ENCODE measurements at regions not wholly inside any gene's neighbourhood (a gene's known extent, or its start where the extent isn't known, plus 50 kb on each side); places are given as distances from the start of the nearest gene placed in this dataset.

DNA sequence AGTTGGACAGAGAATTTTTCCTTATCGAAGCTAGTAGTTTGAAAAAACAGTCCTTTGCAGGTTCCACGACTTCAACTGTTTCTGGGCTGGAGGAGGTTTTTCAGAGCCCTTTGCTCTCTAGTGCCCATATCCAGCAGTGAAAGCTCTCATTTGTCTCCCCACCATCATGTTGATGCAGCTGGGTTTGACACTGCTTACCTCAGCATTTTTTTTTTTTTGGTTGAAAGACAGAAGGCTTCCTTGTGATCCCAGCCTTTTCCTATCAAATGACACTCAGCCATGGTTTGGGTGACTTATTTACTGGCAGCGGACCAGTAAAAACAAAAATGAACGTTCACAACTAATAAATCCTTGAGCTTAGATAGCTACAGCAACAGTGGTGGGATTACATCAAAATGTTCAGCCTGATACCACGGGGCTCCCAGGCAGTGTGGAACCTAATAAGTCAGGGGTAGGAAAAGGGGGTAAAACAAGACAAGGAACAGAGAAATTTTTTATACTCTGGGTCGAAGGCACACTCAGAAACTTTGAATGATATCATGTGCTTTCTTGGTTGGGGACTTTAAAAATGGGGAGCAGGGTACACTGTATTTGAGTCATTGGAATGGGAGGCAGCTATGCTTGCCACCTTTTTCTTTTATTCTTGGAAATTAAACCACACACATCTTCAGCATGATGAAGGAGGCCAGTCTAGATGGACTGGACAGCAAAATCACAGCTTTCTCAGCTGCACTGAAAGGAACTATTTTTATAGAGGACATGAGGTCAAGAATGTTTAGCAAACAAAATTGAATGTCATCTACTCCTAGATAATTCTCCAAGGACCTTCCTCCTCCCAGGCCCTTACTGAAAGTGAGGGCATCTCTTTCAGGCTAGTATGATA is 308.9 kb upstream of the MPDZ start:
- H3K4me3 ChIP-seq (ENCODE audit: low read length), result no peak overlapping the region
- DNase-seq (ENCODE audit: low read depth), result no peak
- TF ChIP-seq, protein P1, sequence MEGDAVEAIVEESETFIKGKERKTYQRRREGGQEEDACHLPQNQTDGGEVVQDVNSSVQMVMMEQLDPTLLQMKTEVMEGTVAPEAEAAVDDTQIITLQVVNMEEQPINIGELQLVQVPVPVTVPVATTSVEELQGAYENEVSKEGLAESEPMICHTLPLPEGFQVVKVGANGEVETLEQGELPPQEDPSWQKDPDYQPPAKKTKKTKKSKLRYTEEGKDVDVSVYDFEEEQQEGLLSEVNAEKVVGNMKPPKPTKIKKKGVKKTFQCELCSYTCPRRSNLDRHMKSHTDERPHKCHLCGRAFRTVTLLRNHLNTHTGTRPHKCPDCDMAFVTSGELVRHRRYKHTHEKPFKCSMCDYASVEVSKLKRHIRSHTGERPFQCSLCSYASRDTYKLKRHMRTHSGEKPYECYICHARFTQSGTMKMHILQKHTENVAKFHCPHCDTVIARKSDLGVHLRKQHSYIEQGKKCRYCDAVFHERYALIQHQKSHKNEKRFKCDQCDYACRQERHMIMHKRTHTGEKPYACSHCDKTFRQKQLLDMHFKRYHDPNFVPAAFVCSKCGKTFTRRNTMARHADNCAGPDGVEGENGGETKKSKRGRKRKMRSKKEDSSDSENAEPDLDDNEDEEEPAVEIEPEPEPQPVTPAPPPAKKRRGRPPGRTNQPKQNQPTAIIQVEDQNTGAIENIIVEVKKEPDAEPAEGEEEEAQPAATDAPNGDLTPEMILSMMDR (IDR thresholded peaks at IDR 0.05; ENCODE audit: insufficient read depth, low read depth, low read length, missing control alignments), result no peak

DNA sequence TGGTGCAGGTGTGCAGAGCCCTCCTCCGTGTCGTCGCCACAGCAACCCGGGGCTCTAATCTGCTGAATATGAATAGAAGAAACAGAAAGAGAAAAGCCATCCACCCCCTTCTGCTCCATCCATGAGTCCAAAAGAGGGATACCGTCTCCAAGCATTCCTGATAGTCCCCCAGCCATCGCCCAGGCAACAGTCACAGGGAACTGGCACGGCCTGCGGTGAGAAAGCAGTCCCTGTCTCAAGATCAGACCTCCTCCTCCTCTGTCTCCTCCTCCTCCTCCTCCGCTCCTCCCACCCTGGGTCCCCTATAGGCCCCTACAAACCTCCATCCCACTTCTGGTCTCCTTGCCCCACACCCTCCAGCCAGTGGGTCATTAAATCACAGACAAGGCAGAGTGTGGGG is 308.1 kb upstream of the MPDZ start:
- TF ChIP-seq, protein P1 (IDR thresholded peaks at IDR 0.05; ENCODE audit: insufficient read depth, low read depth, low read length, missing control alignments), result no peak
- DNase-seq (ENCODE audit: low read depth), result no peak
- no peak overlapping the region for H3K4me3 ChIP-seq (ENCODE audit: low read length)

DNA sequence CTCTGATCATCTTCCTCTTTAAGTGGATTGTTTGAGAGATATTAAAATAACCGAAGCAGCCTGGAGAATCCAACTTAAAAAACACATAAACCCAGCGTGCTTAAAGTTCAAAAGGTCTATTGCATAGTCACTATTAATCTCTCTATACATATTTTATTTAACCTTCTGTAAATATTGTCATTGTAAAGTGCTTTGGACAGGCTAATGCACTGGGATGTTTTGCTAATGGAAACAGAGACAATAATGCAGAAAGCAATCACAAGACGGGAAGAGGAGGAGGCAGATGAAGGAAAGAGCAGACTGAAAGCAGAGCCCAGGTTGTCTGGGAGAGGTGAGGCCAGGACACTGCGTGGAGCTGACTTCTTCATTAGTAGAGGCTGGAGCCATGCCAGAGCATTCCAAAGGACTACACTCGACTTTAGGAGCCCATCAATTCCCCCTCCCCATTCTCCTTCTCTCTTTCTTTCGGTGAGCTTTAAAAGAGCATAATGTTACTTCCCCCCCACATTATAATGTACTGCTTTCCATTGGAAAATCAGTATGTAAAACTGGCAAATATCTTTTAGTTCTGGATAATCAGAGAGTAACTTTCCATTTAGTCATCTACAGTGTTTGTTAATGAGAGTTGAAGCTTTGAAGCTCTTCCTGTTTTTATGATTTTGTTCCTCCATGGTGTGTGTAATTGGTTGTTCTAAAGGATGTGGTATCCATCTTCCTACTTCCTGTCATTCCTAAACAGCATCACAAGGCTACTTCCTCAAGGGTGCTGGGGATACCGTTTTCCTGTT is 307.3 kb upstream of the MPDZ start:
- TF ChIP-seq, protein P1 (IDR thresholded peaks at IDR 0.05; ENCODE audit: insufficient read depth, low read depth, low read length, missing control alignments), result no peak
- no peak overlapping the region for H3K4me3 ChIP-seq (ENCODE audit: low read length)
- no peak for DNase-seq (ENCODE audit: low read depth)

DNA sequence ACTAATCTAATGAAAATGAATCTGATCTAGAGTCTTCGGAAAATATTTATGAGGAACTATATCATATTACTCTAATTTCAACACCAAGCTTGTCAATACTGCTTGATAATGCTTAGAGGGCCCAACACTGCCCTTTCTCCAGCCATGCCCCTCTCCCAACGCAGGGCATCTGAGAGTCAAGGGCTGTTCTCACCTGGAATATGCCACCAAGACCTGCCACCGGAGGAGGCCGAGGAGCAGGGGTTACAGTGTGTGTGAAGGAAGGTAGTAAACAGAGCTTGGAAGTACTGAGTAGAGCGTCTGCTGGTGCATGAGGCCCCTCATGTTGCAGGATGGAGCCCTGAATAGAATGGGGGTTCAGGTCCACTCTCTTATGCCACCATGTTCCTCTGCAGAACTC is 301.3 kb upstream of the MPDZ start:
- TF ChIP-seq, protein P1 (IDR thresholded peaks at IDR 0.05; ENCODE audit: insufficient read depth, low read depth, low read length, missing control alignments), result no peak

DNA sequence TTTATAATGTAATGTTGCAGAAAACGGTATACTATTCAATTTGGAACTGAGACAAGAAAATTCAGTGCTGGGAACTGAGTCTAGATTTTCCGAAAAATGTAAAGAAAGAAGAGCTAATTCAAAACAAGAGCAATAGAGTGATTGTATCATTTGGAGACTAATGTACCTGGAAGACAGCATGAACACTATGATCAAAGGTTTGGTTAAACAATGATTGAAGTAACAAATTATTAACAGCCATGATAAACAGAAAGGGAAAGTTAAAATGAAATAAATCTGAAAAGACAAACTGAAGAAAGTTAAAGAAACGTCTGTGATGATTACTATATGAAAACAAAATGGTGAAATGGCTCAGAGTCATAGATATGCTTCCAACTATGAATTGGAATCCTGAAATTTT is 300.6 kb upstream of the MPDZ start:
- no peak overlapping the region for H3K4me3 ChIP-seq (ENCODE audit: low read length)
- DNase-seq (ENCODE audit: low read depth), result no peak
- TF ChIP-seq, protein P1 (IDR thresholded peaks at IDR 0.05; ENCODE audit: insufficient read depth, low read depth, low read length, missing control alignments), result no peak

More for the DNA sequence above, 301.3 kb upstream of the MPDZ start:
- DNase-seq (ENCODE audit: low read depth), result no peak
- H3K4me3 ChIP-seq (ENCODE audit: low read length), result no peak overlapping the region

DNA sequence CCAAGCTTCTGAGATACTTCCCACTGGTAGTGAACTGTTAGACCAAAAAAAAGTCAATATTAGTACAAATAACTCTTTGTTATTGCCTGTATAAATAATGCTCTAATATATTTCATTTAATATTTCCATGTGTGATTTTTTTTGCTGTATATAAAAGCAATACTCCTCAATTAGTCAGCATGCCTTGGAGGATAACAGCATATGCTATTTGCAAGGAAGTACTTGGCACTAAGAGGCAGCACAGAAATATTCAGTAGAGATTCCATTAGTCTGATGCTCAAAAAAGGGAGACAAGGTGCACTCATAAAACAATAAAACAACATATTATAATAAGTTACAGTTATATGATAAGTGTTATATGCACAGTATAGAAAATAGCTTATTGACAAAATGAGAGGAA is 296.6 kb upstream of the MPDZ start:
- H3K4me3 ChIP-seq (ENCODE audit: low read length), result no peak overlapping the region
- DNase-seq (ENCODE audit: low read depth), result no peak
- TF ChIP-seq, protein P1 (IDR thresholded peaks at IDR 0.05; ENCODE audit: insufficient read depth, low read depth, low read length, missing control alignments), result no peak

Measured in epithelial cell of esophagus (primary cell).